ENCODE measurements at regions not wholly inside any gene's neighbourhood (a gene's known extent, or its start where the extent isn't known, plus 50 kb on each side); places are given as distances from the start of the nearest gene placed in this dataset.

DNA sequence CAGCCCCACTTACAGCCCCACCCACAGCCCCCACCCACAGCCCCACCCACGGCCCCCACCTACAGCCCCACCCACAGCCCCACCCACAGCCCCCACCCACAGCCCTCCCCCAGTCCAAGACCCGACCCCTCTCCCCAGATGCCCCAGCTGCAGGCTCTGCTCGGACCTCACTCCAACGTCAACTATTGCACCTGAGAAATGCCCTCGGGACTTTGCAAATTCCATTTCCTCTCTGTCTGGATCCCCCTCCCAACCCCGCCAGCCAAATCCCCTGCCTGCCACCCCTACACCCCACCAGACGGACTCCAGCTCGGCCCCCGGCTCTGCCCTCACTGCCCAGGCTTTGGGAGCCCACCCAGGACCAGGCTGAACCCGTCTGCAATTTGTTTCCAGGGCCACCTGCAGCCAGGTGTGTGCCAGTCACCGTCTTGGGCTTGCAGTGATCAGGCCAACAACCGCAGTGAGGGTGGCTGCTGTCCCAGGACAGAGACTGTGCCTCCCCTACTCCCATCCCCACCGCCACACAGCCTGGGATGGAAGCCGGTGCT, 662.8 kb downstream of the BRD1 start:
- Histone ChIP-seq H3K36me3 (ENCODE audit: low read length) (no peaks in the 10 kb centered on the region), H3K9me3 (ENCODE audit: insufficient read depth, low read length) (no peaks in the 10 kb centered on the region), H3K27me3 (ENCODE audit: low read length) (no peaks in the 10 kb centered on the region), H3K4me3 (ENCODE audit: insufficient read depth, low read length, poor library complexity, severe bottlenecking) (no peak overlapping the region), H2AFZ (ENCODE audit: low read depth, low read length, severe bottlenecking) (no peak overlapping the region), H3K9me2 (replicated peaks; ENCODE audit: insufficient read depth, low read length) (no peaks in the 10 kb centered on the region), H3K9ac (ENCODE audit: low read length) (no peak overlapping the region), H4K20me1 (ENCODE audit: low read depth, low read length) (no peaks in the 10 kb centered on the region), H3K4me2 (ENCODE audit: low read depth, low read length, poor library complexity, severe bottlenecking) (no peak overlapping the region), H3F3A (ENCODE audit: insufficient read depth) (no peaks in the 10 kb centered on the region), H3K79me2 (ENCODE audit: insufficient read depth, low read length) (no peaks in the 10 kb centered on the region), H3K27ac (ENCODE audit: low read depth, low read length) (no peak overlapping the region)
- no peak for TF ChIP-seq EZH2phosphoT487 (conservative IDR thresholded peaks at IDR 0.05; ENCODE audit: low read length)
- TF ChIP-seq, protein P1, sequence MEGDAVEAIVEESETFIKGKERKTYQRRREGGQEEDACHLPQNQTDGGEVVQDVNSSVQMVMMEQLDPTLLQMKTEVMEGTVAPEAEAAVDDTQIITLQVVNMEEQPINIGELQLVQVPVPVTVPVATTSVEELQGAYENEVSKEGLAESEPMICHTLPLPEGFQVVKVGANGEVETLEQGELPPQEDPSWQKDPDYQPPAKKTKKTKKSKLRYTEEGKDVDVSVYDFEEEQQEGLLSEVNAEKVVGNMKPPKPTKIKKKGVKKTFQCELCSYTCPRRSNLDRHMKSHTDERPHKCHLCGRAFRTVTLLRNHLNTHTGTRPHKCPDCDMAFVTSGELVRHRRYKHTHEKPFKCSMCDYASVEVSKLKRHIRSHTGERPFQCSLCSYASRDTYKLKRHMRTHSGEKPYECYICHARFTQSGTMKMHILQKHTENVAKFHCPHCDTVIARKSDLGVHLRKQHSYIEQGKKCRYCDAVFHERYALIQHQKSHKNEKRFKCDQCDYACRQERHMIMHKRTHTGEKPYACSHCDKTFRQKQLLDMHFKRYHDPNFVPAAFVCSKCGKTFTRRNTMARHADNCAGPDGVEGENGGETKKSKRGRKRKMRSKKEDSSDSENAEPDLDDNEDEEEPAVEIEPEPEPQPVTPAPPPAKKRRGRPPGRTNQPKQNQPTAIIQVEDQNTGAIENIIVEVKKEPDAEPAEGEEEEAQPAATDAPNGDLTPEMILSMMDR (IDR thresholded peaks at IDR 0.05; ENCODE audit: insufficient read depth, low read length, poor library complexity, severe bottlenecking), result no peak

- Histone ChIP-seq H3K4me3 (ENCODE audit: insufficient read depth, low read length, poor library complexity, severe bottlenecking) (no peak overlapping the region), H3K9me3 (ENCODE audit: insufficient read depth, low read length) (no peaks in the 10 kb centered on the region), H3K27me3 (ENCODE audit: low read length) (no peaks in the 10 kb centered on the region), H3K4me2 (ENCODE audit: low read depth, low read length, poor library complexity, severe bottlenecking) (no peak overlapping the region), H3K36me3 (ENCODE audit: low read length) (no peaks in the 10 kb centered on the region), H3K9ac (ENCODE audit: low read length) (no peak overlapping the region), H3K9me2 (replicated peaks; ENCODE audit: insufficient read depth, low read length) (no peaks in the 10 kb centered on the region), H4K20me1 (ENCODE audit: low read depth, low read length) (no peaks in the 10 kb centered on the region), H3F3A (ENCODE audit: insufficient read depth) (no peaks in the 10 kb centered on the region), H3K79me2 (ENCODE audit: insufficient read depth, low read length) (no peaks in the 10 kb centered on the region), H3K27ac (ENCODE audit: low read depth, low read length) (no peak overlapping the region), H2AFZ (ENCODE audit: low read depth, low read length, severe bottlenecking) (no peak overlapping the region)
- no peak for TF ChIP-seq EZH2phosphoT487 (conservative IDR thresholded peaks at IDR 0.05; ENCODE audit: low read length)
- TF ChIP-seq, protein P1 (IDR thresholded peaks at IDR 0.05; ENCODE audit: insufficient read depth, low read length, poor library complexity, severe bottlenecking), result no peak
Measured at GRCh38 chr22:49163960-49164690, 663.5 kb downstream of the BRD1 start.

DNA sequence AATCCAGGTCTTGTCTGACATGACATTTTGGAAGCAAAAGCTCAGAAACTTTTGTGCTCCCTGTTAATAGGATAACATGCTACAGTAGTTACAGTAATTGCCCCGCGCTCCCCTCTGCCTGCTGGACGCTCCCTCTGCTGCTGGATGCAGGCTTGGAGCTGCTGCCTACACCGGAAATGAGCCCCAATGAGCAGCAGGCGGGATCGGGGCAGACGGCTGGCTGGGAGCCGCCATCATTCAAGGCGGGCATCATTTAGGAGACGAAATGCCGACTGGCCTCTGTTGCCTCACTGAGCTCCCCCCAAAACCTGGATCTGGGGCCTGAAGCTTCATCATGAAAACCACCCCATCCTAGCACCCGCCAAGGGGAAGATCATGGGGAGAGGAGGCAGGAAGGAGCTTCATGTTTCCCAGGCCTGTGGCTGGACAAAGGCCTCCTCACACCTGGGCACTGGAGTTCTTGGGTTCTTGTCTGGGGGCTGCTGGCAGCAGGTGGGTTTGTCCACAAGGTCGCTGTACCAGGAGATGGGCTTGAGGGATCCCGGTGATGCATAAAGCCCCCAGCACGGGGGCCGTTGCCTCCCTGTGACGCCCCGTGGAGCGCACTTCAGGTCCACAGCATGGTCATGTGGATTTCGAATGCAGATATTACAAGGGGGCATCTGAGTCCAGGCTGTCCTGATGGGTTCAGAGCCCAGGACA, 664.3 kb downstream of the BRD1 start:
- Histone ChIP-seq H2AFZ (ENCODE audit: low read depth, low read length, severe bottlenecking) (no peak overlapping the region), H3K27me3 (ENCODE audit: low read length) (no peaks in the 10 kb centered on the region), H3K27ac (ENCODE audit: low read depth, low read length) (no peak overlapping the region), H3K9ac (ENCODE audit: low read length) (no peak overlapping the region), H3F3A (ENCODE audit: insufficient read depth) (no peaks in the 10 kb centered on the region), H4K20me1 (ENCODE audit: low read depth, low read length) (no peaks in the 10 kb centered on the region), H3K79me2 (ENCODE audit: insufficient read depth, low read length) (no peaks in the 10 kb centered on the region), H3K36me3 (ENCODE audit: low read length) (no peaks in the 10 kb centered on the region), H3K4me2 (ENCODE audit: low read depth, low read length, poor library complexity, severe bottlenecking) (no peak overlapping the region), H3K9me2 (replicated peaks; ENCODE audit: insufficient read depth, low read length) (no peaks in the 10 kb centered on the region), H3K4me3 (ENCODE audit: insufficient read depth, low read length, poor library complexity, severe bottlenecking) (no peak overlapping the region), H3K9me3 (ENCODE audit: insufficient read depth, low read length) (no peaks in the 10 kb centered on the region)
- TF ChIP-seq, protein P1 (IDR thresholded peaks at IDR 0.05; ENCODE audit: insufficient read depth, low read length, poor library complexity, severe bottlenecking), result no peak
- TF ChIP-seq EZH2phosphoT487 (conservative IDR thresholded peaks at IDR 0.05; ENCODE audit: low read length), result no peak
